Ecto neural progenitor cell (in vitro differentiated cells): ENCODE measurements at regions not wholly inside any gene's neighbourhood (a gene's known extent, or its start where the extent isn't known, plus 50 kb on each side); places are given as distances from the start of the nearest gene placed in this dataset.

Experiments used
- DNase-seq: peaks from one replicate; pipeline ENCODE4 v3.0.0-alpha.2; 2018; ENCODE audit warnings: low spot score

GRCh38 chr1:87165177-87165576, 163.5 kb upstream of the LMO4 start:
- no peak for DNase-seq

- DNase-seq, result no peak
These were observed 161.4 kb upstream of the LMO4 start for GRCh38 chr1:87167157-87167789.

- DNase-seq, result no peak
These were observed 160.7 kb upstream of the LMO4 start for GRCh38 chr1:87167848-87168525.

- no peak for DNase-seq
These were observed 159.3 kb upstream of the LMO4 start for GRCh38 chr1:87169263-87169910.

GRCh38 chr1:87170157-87170556, 158.5 kb upstream of the LMO4 start:
- no peak for DNase-seq

GRCh38 chr1:87170931-87171598, 157.6 kb upstream of the LMO4 start:
- DNase-seq, result no peak

GRCh38 chr1:87173231-87173630, 155.4 kb upstream of the LMO4 start:
- DNase-seq, result no peak

GRCh38 chr1:87174724-87175245, 153.9 kb upstream of the LMO4 start:
- DNase-seq, result no peak

- no peak for DNase-seq
These were observed 152.6 kb upstream of the LMO4 start for GRCh38 chr1:87176087-87176486.

- no peak for DNase-seq
These were observed 152.2 kb upstream of the LMO4 start for GRCh38 chr1:87176514-87176913.

- DNase-seq, result no peak
These were observed 150.2 kb upstream of the LMO4 start for GRCh38 chr1:87178441-87178840.

GRCh38 chr1:87179076-87179810, 149.4 kb upstream of the LMO4 start:
- DNase-seq, result no peak

- no peak for DNase-seq
These were observed 148.7 kb upstream of the LMO4 start for GRCh38 chr1:87179851-87180519.

- no peak for DNase-seq
These were observed 148.0 kb upstream of the LMO4 start for GRCh38 chr1:87180682-87181081.

- no peak for DNase-seq
These were observed 146.1 kb upstream of the LMO4 start for GRCh38 chr1:87182611-87183010.

- DNase-seq, result no peak
These were observed 143.6 kb upstream of the LMO4 start for GRCh38 chr1:87185077-87185476.

- DNase-seq, result no peak
These were observed 142.3 kb upstream of the LMO4 start for GRCh38 chr1:87186346-87186745.

GRCh38 chr1:87188640-87189039, 140.0 kb upstream of the LMO4 start:
- DNase-seq, result no peak

GRCh38 chr1:87190402-87190801, 138.3 kb upstream of the LMO4 start:
- DNase-seq, result no peak

- DNase-seq, result no peak
These were observed 137.0 kb upstream of the LMO4 start for GRCh38 chr1:87191646-87192045.

- DNase-seq, result no peak
These were observed 134.4 kb upstream of the LMO4 start for GRCh38 chr1:87194271-87194774.
